ENCODE measurements at regions not wholly inside any gene's neighbourhood (a gene's known extent, or its start where the extent isn't known, plus 50 kb on each side); places are given as distances from the start of the nearest gene placed in this dataset.

DNA sequence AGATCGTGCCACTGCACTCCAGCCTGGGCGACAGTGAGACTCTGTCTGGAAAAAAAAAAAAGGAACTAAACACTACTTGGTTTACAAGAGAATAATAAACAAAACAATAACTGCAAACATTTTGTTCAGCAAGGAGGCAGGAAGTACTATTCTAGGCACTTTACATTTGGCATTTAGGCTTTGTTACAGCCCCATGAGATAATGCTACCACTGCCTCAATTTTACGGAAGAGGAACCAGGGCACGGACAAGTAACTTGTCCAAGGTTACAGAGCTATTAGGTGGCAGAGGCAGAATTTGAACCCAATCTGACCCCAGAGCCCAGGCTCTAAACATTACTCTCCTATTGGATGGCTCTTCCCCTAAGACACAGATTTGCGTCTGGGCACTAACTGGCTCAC, 108.7 kb upstream of the AKIP1 start:
- Mint-ChIP-seq H3K27me3 (ENCODE audit: low read depth) (peaks cover 6% of the 10 kb centered on the region), H3K27ac (no peak overlapping the region), H3K36me3 (peaks cover 15% of the 10 kb centered on the region), H3K4me1 (peaks cover 9% of the 10 kb centered on the region), H3K9me3 (no peaks in the 10 kb centered on the region), H3K4me3 (no peak overlapping the region)
- TF ChIP-seq, protein P1, sequence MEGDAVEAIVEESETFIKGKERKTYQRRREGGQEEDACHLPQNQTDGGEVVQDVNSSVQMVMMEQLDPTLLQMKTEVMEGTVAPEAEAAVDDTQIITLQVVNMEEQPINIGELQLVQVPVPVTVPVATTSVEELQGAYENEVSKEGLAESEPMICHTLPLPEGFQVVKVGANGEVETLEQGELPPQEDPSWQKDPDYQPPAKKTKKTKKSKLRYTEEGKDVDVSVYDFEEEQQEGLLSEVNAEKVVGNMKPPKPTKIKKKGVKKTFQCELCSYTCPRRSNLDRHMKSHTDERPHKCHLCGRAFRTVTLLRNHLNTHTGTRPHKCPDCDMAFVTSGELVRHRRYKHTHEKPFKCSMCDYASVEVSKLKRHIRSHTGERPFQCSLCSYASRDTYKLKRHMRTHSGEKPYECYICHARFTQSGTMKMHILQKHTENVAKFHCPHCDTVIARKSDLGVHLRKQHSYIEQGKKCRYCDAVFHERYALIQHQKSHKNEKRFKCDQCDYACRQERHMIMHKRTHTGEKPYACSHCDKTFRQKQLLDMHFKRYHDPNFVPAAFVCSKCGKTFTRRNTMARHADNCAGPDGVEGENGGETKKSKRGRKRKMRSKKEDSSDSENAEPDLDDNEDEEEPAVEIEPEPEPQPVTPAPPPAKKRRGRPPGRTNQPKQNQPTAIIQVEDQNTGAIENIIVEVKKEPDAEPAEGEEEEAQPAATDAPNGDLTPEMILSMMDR (IDR thresholded peaks at IDR 0.05; ENCODE audit: unreplicated experiment), result no peak
- no peak for DNase-seq (ENCODE audit: low spot score in 2 of 2, unreplicated experiment in 2 of 2)

- Mint-ChIP-seq H3K4me1 (peaks cover 17% of the 10 kb centered on the region), H3K27ac (no peak overlapping the region)
- TF ChIP-seq, protein P1 (IDR thresholded peaks at IDR 0.05; ENCODE audit: unreplicated experiment), result no peak
Observed at GRCh38 chr11:8803973-8804372, 107.0 kb upstream of the AKIP1 start.

GRCh38 chr11:8805296-8805695, 105.7 kb upstream of the AKIP1 start:
- no peak for DNase-seq (ENCODE audit: low spot score in 2 of 2, unreplicated experiment in 2 of 2)
- Mint-ChIP-seq H3K27me3 (ENCODE audit: low read depth) (peaks cover 1% of the 10 kb centered on the region), H3K4me1 (peaks cover 31% of the 10 kb centered on the region), H3K27ac (no peak overlapping the region), H3K36me3 (peaks cover 4% of the 10 kb centered on the region), H3K4me3 (no peak overlapping the region), H3K9me3 (no peaks in the 10 kb centered on the region)
- TF ChIP-seq, protein P1 (IDR thresholded peaks at IDR 0.05; ENCODE audit: unreplicated experiment), result no peak

More at GRCh38 chr11:8803973-8804372, 107.0 kb upstream of the AKIP1 start:
- Mint-ChIP-seq H3K4me3 (no peak overlapping the region), H3K36me3 (peaks cover 8% of the 10 kb centered on the region), H3K9me3 (no peaks in the 10 kb centered on the region), H3K27me3 (ENCODE audit: low read depth) (peaks cover 1% of the 10 kb centered on the region)
- no peak for DNase-seq (ENCODE audit: low spot score in 2 of 2, unreplicated experiment in 2 of 2)

- Mint-ChIP-seq H3K4me3 (no peak overlapping the region), H3K4me1 (peaks cover 37% of the 10 kb centered on the region)
Observed at GRCh38 chr11:8806974-8807373, 104.0 kb upstream of the AKIP1 start.

DNA sequence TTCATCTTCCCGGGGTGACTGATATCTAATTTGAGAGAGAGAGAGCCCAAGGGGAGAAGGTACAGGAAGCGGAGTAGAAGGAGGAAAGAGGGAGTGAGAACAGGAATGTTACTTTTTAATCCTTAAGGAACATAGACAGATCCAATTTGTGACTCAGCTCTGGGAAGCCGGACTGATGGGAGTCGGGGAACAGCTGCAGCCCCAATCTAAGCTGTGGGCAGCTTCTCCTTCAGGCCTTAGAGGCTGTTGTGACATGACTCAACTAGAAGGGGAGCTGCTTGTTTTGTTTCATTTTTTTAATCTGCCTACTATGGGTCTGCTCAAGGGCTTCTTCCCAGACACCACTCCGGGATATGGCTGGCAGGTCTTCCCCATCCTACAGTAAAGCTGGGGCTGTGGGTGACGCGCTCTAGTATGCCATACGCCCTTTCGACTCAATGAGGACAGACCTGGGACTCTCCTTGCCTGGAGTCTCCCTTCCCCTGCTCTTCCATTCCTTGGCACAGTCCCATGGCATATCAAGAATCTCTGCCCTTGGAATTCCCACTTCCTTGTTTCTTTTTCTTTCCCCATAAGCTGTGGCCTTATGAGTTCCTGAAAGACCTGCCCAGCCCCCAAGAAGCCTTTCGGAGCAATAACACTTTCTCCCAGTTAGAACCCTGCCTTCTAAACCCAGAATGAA, 103.3 kb upstream of the AKIP1 start:
- TF ChIP-seq, protein P1 (IDR thresholded peaks at IDR 0.05; ENCODE audit: unreplicated experiment), result no peak
- DNase-seq (ENCODE audit: low spot score in 2 of 2, unreplicated experiment in 2 of 2), result no peak
- Mint-ChIP-seq H3K27ac (no peak overlapping the region), H3K36me3 (peaks cover 2% of the 10 kb centered on the region), H3K27me3 (ENCODE audit: low read depth) (peaks cover 1% of the 10 kb centered on the region), H3K4me1 (peaks cover 38% of the 10 kb centered on the region), H3K4me3 (no peak overlapping the region), H3K9me3 (no peaks in the 10 kb centered on the region)

More at GRCh38 chr11:8806974-8807373, 104.0 kb upstream of the AKIP1 start:
- TF ChIP-seq, protein P1 (IDR thresholded peaks at IDR 0.05; ENCODE audit: unreplicated experiment), result no peak
- no peaks in the 10 kb centered on the region for H3K9me3 Mint-ChIP-seq
- DNase-seq (ENCODE audit: low spot score in 2 of 2, unreplicated experiment in 2 of 2), result no peak
- H3K27me3 Mint-ChIP-seq (ENCODE audit: low read depth), result peaks cover 1% of the 10 kb centered on the region
- H3K36me3 Mint-ChIP-seq, result peaks cover 2% of the 10 kb centered on the region
- no peak overlapping the region for H3K27ac Mint-ChIP-seq

All from mesothelial cell of epicardium (in vitro differentiated cells).